ENCODE measurements at regions not wholly inside any gene's neighbourhood (a gene's known extent, or its start where the extent isn't known, plus 50 kb on each side); places are given as distances from the start of the nearest gene placed in this dataset.
"Not testable (repeated sequence)": the region's sequence is repeated elsewhere in the genome, so short reads cannot be mapped to it uniquely, and the experiment has no call there.

DNA sequence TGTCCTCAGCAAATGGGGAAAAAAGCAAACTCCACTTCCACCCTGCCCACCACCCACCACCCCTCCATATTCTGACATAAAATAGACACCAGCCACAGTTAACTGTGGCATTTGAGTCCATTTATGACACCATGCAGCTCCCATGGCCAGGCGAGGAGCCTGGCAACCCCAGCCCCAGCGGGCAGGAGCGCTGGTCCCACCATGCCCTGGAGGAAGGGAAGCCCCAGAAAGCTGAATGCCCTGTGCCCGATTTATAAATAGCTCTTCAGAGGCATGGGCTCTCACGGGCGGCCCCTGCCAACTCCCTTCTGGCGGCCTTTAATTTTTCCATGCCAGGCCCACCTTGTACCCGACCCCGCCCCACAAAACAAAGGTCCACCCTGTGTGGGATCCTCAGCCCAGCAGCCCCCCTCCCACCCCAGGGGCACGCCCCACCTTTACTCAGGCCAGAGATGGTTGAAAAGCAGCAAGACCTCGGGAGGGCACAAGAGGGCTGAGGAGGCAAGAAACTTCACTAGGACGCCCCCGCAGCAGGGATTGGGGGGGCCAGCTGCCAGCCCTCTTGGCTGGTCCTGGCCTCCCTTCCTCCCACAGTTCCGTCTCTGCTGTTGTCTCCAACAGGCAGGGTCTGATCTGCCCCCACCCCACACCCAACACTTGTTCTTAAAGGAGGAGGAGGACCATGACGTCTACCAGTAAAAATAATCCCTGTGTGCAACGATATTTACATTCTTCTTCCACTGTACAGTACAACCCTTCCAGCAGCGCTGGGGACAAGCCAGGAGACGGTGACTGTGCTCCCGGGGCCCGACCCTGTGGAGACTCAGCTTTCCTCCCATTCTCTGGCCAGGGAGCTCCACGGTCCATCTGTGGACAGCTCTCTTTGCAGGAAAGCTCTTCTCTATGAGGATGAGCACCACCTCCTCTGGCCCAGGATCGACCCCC is 115.6 kb upstream of the CDYL start:
- ATAC-seq, result peak; percentile 79
- DNase-seq, result peak; percentile 52
- intact Hi-C loops (cut with micrococcal nuclease), result no loop called here

DNA sequence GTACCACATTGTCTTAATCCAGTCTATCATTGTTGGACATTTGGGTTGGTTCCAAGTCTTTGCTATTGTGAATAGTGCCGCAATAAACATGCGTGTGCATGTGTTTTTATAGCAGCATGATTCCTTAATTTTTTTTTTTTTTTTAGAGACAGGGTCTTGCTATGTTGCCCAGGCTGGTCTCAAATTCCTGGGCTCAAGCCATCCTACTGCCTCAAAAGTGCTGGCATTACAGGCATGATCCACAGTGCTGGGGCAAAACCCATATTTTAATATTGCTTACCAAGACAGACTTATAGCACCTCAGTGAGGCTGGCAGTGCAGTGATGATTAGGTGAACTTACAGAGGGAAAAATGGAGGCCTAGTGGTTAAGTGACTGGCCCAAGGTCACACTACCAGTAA is 116.5 kb upstream of the CDYL start:
- intact Hi-C loops (cut with micrococcal nuclease); DNase-seq: not testable (repeated sequence)

DNA sequence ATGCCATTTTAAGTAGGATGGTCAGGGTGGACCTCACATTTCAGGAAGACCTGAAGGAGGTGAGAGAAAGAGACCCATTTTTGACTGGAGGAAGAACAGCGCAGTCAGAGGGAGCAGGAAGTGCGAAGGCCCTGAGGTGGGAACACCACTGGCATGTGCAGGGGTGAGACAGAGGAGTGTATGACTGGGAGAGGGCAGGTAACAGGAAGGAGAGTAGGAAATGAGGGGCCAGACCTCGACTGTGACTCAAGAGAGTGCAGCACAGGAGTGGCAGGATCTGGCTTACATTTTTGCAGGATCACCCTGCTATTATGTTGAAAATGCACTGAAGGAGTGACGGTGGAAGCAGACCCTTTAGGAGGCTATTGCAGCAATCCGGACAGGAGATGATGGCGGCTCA is 117.7 kb upstream of the CDYL start:
- DNase-seq (no peak), ATAC-seq (no peak)
- intact Hi-C loops (cut with micrococcal nuclease), result no loop called here

More for the DNA sequence above, 116.5 kb upstream of the CDYL start:
- ATAC-seq, result not testable (repeated sequence)

GRCh38 chr6:4656106-4656505 is 120.1 kb upstream of the CDYL start:
- DNase-seq (no peak), ATAC-seq (no peak)
- intact Hi-C loops (cut with micrococcal nuclease), result no loop called here

GRCh38 chr6:4655196-4656025 is 120.8 kb upstream of the CDYL start:
- intact Hi-C loops (cut with micrococcal nuclease), result no loop called here
- no peak for DNase-seq
- ATAC-seq, result no peak

DNA sequence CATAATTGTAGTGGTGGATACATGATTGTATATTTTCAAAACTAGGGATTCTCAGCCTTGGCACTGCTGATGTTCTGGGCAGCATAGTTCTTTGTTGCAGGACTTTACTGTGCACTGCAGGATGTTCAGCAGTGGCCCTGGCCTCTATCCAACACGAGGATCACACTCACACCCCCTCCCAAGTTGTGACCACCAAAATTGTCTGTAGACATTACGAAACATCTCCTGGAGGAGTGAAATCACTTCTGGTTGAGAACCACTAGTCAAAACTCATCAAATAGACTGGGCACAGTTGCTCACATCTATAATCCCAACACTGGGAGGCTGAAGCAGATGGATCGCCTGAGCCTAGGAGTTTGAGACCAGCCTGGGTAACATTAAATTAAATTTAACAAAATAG is 123.1 kb upstream of the CDYL start:
- DNase-seq (no peak), ATAC-seq (no peak)
- intact Hi-C loops (cut with micrococcal nuclease), result no loop called here

- ATAC-seq, result no peak
- intact Hi-C loops (cut with micrococcal nuclease), result no loop called here
- DNase-seq, result no peak
Observed at GRCh38 chr6:4651831-4652467, 124.3 kb upstream of the CDYL start.

DNA sequence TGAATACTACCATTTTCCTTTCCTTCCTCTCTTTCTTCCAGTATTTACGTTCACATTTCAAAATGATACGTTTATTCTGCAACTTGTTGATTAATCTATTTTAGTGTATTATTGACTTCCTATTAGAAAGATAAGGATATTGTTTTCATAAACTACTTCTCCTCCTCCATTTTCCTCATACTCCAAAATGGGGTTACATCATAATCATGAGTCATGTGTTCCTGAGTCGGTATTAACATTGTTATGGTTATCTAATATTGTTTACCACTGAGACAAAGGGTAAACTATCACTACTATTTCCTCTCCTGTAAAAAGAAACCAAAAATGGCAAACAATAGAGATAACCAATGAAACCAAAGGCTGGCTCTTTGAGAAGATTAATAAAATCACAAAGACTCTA is 126.5 kb upstream of the CDYL start:
- ATAC-seq, result no peak
- intact Hi-C loops (cut with micrococcal nuclease), result no loop called here
- DNase-seq, result no peak

GRCh38 chr6:4647414-4648365 is 128.5 kb upstream of the CDYL start:
- peak; percentile 99 for ATAC-seq
- intact Hi-C loops (cut with micrococcal nuclease), result no loop called here
- DNase-seq, result peak; percentile 86

DNA sequence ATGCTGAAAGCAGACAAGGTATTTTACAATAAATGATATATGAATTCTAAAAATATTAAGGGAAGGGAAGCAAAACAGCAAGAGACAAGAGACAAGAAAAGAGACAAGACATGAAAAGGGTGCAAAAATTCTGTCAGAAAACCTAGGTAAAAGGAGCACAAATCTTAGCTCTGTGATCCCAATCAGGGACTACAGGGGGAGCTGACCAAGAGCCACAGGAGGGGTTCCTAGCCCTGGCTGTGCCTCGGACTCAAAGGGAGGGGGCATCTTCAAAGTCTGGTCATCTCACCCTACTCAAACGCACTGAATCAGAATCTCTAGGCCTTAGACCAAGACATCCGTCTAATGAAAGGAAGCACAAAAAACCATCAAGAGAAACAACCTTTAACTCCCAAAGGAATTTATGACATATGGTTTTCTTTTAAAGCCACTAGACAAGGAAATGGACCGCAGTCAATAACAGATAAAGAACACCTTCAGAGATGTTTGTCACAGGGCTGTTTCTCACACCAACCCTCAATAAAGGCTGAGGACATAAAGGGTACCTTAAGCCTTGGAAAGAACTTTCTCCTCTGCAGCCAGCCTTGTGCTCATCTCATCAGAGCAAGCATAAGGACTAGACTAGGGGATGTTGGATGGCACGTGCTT is 130.4 kb upstream of the CDYL start:
- DNase-seq, result no peak
- no peak for ATAC-seq
- intact Hi-C loops (cut with micrococcal nuclease), result no loop called here

GRCh38 chr6:4644996-4645395 is 131.2 kb upstream of the CDYL start:
- DNase-seq (no peak), ATAC-seq (no peak)
- intact Hi-C loops (cut with micrococcal nuclease), result no loop called here

DNA sequence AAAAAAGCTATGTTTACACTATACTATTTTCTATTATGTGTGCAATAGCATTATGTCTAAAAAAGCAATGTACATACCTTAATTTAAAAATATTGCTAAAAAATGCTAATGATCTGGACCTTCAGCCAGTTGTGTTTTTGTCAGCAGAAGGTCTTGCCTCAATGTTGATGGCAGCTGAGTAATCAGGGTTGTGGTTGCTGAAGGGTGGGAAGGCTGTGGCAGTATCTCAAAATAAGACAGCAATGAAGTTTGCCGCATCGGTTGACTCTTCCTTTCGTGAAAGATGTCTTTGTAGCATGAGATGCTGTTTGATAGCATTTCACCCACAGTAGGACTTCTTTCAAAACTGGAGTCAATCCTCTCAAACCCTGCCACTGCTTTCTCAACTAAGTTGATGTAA is 134.7 kb upstream of the CDYL start:
- no peak for ATAC-seq
- no peak for DNase-seq
- intact Hi-C loops (cut with micrococcal nuclease), result no loop called here

DNA sequence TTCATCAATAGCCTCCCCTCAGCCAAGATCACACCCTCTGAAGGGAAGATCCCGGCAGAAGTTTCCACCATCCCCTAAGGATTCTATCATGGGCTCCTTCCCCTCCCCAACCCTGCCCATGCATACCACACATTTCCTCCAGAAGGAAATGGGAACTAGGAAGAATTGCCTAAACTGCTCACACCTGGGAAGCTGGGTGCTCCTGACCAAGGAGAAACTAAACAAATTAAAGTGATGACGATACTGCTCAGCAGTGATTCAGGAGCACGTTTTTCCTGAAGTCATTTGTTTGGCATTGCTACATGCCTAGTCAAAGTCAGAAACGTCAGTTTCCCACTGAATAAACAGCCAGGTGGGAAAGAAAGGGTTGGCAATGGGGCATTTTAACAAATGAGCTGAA is 136.1 kb upstream of the CDYL start:
- DNase-seq, result no peak
- intact Hi-C loops (cut with micrococcal nuclease), result no loop called here
- no peak for ATAC-seq

GRCh38 chr6:4638641-4639040 is 137.6 kb upstream of the CDYL start:
- DNase-seq (no peak), ATAC-seq (no peak)
- intact Hi-C loops (cut with micrococcal nuclease), result no loop called here

DNA sequence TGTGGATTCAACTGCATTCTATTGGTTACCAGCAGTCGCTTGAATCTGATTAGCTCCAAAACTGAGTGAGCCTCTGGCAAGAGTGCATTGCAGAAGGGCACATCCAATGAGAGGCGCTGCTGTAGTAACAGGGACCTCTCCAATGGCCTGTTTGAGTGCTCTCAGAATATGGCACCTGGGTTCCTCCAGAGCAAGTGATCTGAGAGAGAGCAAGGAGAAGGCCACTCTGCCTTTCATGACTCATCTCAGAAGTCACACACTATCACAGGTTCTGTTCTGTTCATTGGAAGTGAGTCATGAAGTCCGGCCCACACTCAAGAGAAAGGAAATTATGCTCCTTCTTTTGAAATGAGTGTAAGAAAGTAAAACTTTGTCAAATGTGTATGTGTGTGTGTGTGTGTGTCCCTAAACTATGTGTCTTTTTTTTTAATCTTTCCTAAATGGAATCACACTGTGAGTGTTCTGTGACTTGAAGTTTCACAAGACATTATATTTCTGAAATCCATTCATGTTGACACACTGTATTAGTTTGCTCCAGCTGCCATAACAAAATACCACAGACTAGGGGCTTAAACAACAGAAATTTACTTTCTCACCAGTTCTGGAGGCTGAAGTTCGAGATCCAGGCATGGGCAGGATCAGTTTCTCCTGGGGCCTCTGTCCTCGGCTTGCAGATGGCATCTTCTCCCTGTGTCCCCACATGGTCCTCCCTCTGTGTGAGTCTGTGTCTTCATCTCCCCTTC is 138.3 kb upstream of the CDYL start:
- intact Hi-C loops (cut with micrococcal nuclease), result no loop called here
- DNase-seq (no peak), ATAC-seq (no peak)

DNA sequence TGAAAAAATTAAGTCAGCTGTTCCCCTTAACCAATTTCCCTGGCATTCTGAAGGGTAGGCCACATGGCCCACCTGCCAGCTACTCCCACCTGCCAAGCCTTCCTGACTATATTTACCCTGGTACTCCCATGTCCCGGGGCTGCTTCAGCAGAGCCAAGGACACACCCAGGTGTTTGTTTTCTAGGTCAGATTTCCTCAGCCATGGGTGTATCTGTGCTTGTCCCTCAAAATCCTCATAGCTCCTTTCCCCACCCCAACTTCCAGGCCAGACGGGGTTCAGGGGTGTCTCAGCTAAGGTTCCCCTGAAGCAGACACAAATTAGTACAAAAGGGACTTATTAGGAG is 139.4 kb upstream of the CDYL start:
- ATAC-seq, result no peak
- DNase-seq, result no peak
- intact Hi-C loops (cut with micrococcal nuclease), result no loop called here

- intact Hi-C loops (cut with micrococcal nuclease), result no loop called here
- no peak for DNase-seq
- no peak for ATAC-seq
Observed at GRCh38 chr6:4636191-4636880, 139.9 kb upstream of the CDYL start.

All from left ventricle myocardium superior (tissue), 1 donor.